ENCODE measurements at regions not wholly inside any gene's neighbourhood (a gene's known extent, or its start where the extent isn't known, plus 50 kb on each side); places are given as distances from the start of the nearest gene placed in this dataset.

DNA sequence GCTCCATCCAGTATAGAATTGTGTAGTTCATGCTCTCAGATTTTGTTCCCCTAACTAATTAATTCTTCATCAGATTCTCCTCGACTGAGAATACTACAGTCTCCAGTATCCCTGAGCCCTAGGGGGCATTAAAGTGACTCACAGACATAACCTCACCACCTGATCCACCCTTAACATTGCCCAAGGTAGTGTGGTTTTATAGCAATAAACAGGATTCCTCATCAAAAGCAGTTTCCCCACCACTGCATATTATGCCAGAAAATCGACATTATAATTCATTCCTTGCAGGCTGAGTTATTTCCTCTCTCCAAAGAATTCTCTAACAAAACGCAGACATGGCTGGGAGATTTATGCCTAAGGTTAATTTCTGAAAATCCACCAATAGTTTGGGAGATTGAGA lies 1402.5 kb upstream of the CELF2 start:
- H3K9me3 ChIP-seq: peaks cover 8% of the 10 kb centered on the region; the same call in 1 of the 2 replicates
- DNase-seq: no peak
- H3K36me3 ChIP-seq: no peaks in the 10 kb centered on the region
- H3K4me3 ChIP-seq: no peak overlapping the region
- H3K27me3 ChIP-seq: no peaks in the 10 kb centered on the region

GRCh38 chr10:9621216-9621615 lies 1396.5 kb upstream of the CELF2 start:
- DNase-seq: peak; percentile 48
- Histone ChIP-seq H3K27me3 (no peaks in the 10 kb centered on the region), H3K36me3 (no peaks in the 10 kb centered on the region), H3K9me3 (0 out of 2 replicates have a peak, but pooled peaks cover 4% of the 10 kb centered on the region), H3K4me3 (no peak overlapping the region)

DNA sequence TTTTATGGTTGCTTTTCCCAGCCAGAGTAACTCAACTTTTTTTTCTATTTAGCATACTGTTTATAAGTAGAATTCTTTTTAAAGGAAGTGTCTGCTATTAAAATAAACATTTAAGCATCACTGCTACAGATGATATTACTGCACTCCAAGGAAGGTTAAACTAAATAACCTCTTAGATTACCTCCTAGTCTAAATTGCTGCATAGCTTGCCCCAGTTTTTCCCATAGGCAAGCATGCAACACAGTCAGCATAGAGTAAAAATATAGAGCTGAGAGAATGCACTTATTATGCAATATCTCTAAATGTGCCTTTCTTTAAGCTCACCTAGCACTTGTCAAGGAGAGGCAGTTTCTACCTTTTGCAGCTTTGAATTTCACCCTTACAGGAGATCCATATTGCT lies 1392.4 kb upstream of the CELF2 start:
- Histone ChIP-seq H3K4me3 (no peak overlapping the region), H3K9me3 (peaks cover 2% of the 10 kb centered on the region), H3K27me3 (no peaks in the 10 kb centered on the region), H3K36me3 (no peaks in the 10 kb centered on the region)
- no peak for DNase-seq

DNA sequence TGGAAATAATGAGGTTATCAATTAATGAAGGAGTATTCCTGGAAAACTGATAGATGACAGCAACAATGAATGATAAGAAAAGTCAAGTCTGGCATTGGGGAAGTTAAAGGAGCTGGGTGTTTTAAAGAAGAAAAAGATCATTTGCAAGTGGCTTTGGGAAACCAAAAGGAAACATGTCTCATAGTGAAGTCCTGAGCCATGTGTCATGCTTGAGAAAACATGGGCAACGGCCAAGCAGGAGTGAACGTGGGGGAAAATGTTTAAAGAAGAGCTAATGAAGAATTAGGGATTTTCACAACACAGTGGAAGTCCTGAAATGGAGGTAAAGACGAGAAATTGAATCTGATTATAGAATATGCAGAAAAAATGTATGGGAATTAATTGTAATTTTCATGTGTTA lies 1383.2 kb upstream of the CELF2 start:
- H3K9me3 ChIP-seq: peaks cover 8% of the 10 kb centered on the region
- H3K27me3 ChIP-seq: no peaks in the 10 kb centered on the region
- peak; percentile 64 for DNase-seq
- no peaks in the 10 kb centered on the region for H3K36me3 ChIP-seq
- H3K4me3 ChIP-seq: no peak overlapping the region

GRCh38 chr10:9635691-9636090 lies 1382.0 kb upstream of the CELF2 start:
- Histone ChIP-seq H3K36me3 (no peaks in the 10 kb centered on the region), H3K4me3 (no peak overlapping the region), H3K9me3 (peaks cover 6% of the 10 kb centered on the region), H3K27me3 (no peaks in the 10 kb centered on the region)
- DNase-seq: no peak

DNA sequence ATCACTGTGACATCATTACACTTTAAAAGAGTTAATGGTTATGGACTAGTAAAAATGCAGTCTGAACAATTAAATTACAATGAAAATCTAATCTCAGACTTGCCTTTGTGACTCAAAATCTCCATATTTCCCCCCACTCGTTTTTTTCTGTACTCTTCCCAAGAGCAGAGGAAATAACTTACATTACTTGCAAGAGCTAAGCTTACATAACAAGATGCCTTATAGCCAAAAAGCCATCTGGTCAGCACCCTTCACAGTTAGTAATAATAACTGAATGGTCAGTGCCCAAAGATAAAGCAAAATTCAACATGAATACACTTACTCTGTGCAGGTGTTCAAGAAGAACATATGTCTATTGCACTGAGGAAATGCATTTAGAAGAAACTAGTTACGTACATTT lies 1381.5 kb upstream of the CELF2 start:
- Histone ChIP-seq H3K36me3 (no peaks in the 10 kb centered on the region), H3K4me3 (no peak overlapping the region), H3K9me3 (peaks cover 6% of the 10 kb centered on the region), H3K27me3 (no peaks in the 10 kb centered on the region)
- DNase-seq: no peak

- DNase-seq: no peak
- Histone ChIP-seq H3K27me3 (no peaks in the 10 kb centered on the region), H3K4me3 (no peak overlapping the region), H3K36me3 (no peaks in the 10 kb centered on the region), H3K9me3 (peaks cover 18% of the 10 kb centered on the region)
Measured at GRCh38 chr10:9643782-9644181, 1373.9 kb upstream of the CELF2 start.

DNA sequence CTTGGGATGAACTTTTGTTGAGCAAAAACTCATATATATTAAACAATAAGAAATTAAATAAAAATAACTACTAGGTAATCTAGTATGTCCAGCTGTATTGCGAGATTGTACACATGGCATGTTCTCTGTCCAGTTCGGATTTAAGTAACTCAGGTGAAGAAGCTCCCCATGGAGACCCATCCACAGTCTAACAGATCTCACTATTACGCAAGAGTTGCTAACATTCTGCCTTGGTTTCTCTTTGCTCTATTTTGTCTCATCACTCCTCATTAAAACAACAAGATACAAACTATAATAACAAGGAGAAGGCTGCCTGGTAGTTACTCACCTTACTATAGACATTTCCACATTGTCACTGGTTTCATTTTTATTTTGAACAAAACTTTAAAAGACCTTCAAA lies 1372.3 kb upstream of the CELF2 start:
- H3K4me3 ChIP-seq: no peak overlapping the region
- no peaks in the 10 kb centered on the region for H3K27me3 ChIP-seq
- no peaks in the 10 kb centered on the region for H3K36me3 ChIP-seq
- DNase-seq: no peak
- peaks cover 18% of the 10 kb centered on the region for H3K9me3 ChIP-seq

- Histone ChIP-seq H3K36me3 (no peaks in the 10 kb centered on the region), H3K27me3 (no peaks in the 10 kb centered on the region), H3K9me3 (peaks cover 18% of the 10 kb centered on the region), H3K4me3 (no peak overlapping the region)
- DNase-seq: no peak
Measured at GRCh38 chr10:9645928-9646600, 1371.6 kb upstream of the CELF2 start.

DNA sequence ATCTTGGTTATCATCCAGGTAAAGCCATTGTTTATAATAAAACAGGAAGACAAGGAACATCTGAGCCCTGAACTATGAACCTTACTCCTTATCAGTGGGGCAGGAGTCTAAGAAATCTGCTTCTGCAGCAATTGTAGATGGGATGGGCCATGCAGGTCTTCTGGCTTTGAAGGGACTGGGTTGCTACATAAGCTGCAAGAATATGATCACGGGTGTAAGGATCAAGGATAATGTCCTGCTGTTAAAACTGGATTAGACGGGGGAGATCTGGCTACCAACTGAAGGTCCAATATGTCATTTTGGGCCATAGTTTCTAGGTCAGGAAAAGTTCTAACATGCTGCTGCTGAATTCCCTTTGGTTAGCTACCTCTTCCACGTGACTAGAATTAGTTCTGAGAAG lies 1363.4 kb upstream of the CELF2 start:
- H3K27me3 ChIP-seq: no peaks in the 10 kb centered on the region
- no peaks in the 10 kb centered on the region; the same call in none of the 2 replicates for H3K9me3 ChIP-seq
- no peaks in the 10 kb centered on the region for H3K36me3 ChIP-seq
- DNase-seq: no peak
- H3K4me3 ChIP-seq: no peak overlapping the region

- Histone ChIP-seq H3K36me3 (no peaks in the 10 kb centered on the region), H3K27me3 (no peaks in the 10 kb centered on the region), H3K9me3 (no peaks in the 10 kb centered on the region; the same call in none of the 2 replicates), H3K4me3 (no peak overlapping the region)
- no peak for DNase-seq
Measured at GRCh38 chr10:9656386-9656785, 1361.3 kb upstream of the CELF2 start.

DNA sequence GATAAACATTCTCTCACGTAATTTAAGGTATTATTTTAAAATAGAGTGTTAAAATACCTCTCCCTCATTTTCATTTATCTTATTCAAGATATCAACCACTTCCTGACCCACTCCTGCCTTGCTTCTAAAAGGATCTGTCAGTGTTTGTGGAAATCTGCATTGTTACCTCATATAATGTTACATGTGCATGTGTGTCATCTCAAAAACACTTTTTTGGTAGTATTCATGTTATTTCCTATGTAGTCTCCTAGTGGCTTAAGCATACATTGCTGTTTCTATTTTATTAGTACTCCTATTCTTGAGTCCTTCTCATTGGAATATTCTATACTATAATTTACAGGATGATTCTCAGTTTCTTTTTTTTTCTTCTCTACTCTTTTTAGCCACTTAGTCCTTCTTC lies 1360.7 kb upstream of the CELF2 start:
- H3K27me3 ChIP-seq: no peaks in the 10 kb centered on the region
- H3K9me3 ChIP-seq: no peaks in the 10 kb centered on the region; the same call in 1 of the 2 replicates
- H3K36me3 ChIP-seq: no peaks in the 10 kb centered on the region
- H3K4me3 ChIP-seq: no peak overlapping the region
- no peak for DNase-seq

DNA sequence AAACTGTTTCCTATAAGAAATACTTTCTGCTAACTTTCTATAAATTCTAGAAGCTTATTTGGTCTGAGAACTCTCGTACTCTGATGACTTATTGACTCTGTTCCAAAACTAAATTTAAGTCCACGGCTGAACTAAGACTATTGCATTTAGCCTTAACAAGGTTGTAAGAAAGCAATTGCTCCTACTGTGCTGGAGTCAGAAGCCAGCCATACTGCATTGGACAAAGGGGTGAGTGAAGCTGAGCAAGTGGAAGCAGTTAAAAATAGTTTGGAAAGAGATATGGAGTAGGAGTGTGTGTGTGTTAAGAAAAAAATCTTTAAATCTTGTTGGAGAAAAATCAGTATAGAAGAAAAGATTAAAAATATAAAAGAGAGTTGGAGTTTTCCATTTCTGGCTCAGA lies 1360.1 kb upstream of the CELF2 start:
- DNase-seq: no peak

GRCh38 chr10:9668411-9668810 lies 1349.3 kb upstream of the CELF2 start:
- Histone ChIP-seq H3K9me3 (peaks cover 1% of the 10 kb centered on the region; the same call in 1 of the 2 replicates), H3K36me3 (no peaks in the 10 kb centered on the region), H3K27me3 (no peaks in the 10 kb centered on the region), H3K4me3 (no peak overlapping the region)
- no peak for DNase-seq

More for the DNA sequence above, 1360.1 kb upstream of the CELF2 start:
- H3K27me3 ChIP-seq: no peaks in the 10 kb centered on the region
- H3K4me3 ChIP-seq: no peak overlapping the region
- H3K9me3 ChIP-seq: peaks cover 2% of the 10 kb centered on the region; the same call in 1 of the 2 replicates
- H3K36me3 ChIP-seq: no peaks in the 10 kb centered on the region

GRCh38 chr10:9670911-9671310 lies 1346.8 kb upstream of the CELF2 start:
- Histone ChIP-seq H3K36me3 (no peaks in the 10 kb centered on the region), H3K9me3 (no peaks in the 10 kb centered on the region), H3K4me3 (no peak overlapping the region), H3K27me3 (no peaks in the 10 kb centered on the region)
- DNase-seq: no peak

- no peaks in the 10 kb centered on the region for H3K36me3 ChIP-seq
- DNase-seq: no peak
Measured at GRCh38 chr10:9681655-9682054, 1336.0 kb upstream of the CELF2 start.

GRCh38 chr10:9682802-9683201 lies 1334.9 kb upstream of the CELF2 start:
- no peaks in the 10 kb centered on the region for H3K27me3 ChIP-seq
- H3K9me3 ChIP-seq: no peaks in the 10 kb centered on the region
- DNase-seq: no peak
- H3K36me3 ChIP-seq: no peaks in the 10 kb centered on the region
- H3K4me3 ChIP-seq: no peak overlapping the region

More at GRCh38 chr10:9681655-9682054, 1336.0 kb upstream of the CELF2 start:
- Histone ChIP-seq H3K9me3 (no peaks in the 10 kb centered on the region), H3K4me3 (no peak overlapping the region), H3K27me3 (no peaks in the 10 kb centered on the region)

GRCh38 chr10:9684186-9684585 lies 1333.5 kb upstream of the CELF2 start:
- Histone ChIP-seq H3K27me3 (no peaks in the 10 kb centered on the region), H3K9me3 (no peaks in the 10 kb centered on the region), H3K36me3 (no peaks in the 10 kb centered on the region), H3K4me3 (no peak overlapping the region)
- no peak for DNase-seq
